ENCODE measurements at regions not wholly inside any gene's neighbourhood (a gene's known extent, or its start where the extent isn't known, plus 50 kb on each side); places are given as distances from the start of the nearest gene placed in this dataset.

DNA sequence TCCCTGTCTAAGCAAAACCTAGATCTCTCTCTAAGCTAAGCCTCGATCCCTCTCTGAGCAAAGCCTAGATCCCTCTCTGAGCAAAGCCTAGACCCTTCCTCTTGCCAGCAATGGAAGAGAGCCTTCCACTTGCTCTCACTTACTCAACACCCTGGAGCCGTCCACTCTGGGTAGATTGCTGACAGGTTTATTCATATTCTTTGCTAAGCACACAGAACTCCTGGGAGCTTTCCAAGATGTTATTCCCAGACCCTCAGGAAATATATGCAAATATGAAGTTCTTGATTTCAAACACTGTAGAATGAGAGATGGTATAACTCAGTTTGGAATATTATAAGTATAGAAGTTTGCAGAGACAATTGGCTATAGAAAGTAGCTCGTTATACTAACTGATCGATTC lies 503.8 kb upstream of the CELF2 start:
- no peak for DNase-seq (ENCODE audit: low read depth in 2 of 2)

DNA sequence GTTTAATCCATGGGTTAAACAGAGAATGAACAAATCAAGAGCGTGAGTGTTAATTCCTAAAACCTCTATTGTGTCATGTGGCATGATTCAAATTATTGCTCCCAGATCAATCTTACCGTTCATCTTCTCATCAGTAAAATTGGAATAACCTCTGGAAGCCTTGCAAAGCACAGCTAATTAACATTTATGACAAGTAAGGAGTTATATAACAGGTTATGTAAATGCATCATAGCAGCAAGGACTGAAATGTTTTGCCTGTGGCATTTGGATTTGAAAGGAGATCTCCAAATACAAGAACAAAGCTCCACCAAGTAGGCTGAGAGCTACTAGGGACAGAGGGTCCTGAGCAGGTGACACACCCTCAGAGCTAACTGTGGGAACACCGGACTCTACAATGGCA lies 502.9 kb upstream of the CELF2 start:
- DNase-seq (ENCODE audit: low read depth in 2 of 2): no peak

DNA sequence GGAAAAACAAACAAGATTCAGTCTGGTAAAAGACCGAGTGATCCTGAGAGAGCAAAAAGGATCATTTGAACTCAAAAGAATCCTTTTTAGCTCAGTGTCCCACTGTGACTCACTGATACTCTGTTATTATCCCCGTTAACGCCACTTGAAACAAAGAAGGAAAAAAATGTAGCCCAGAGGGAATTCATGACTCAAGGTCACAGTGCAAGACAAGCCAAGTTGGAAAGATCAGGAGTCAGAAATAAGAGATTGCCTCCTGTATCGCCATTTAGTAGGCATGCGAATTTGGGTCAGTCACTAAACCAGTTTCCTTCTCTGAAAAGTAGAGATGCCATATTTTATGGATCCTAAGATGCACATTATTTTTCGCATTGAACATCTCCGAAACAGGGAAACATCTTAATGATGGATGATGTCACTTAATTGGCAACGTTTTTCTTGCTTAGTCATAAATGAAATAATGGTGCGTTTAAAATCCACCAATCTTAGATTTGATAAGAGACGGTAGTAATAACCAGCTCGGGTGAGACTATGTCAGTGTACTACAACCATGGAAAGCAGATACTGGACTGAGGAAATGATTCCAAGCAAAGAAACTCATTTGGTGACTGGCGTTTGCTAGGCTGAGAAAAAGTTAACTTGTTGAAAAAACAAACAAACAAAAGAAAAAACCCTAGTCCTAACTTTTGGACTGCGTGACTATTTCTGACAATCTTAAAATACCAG lies 502.0 kb upstream of the CELF2 start:
- DNase-seq (ENCODE audit: low read depth in 2 of 2): no peak

DNA sequence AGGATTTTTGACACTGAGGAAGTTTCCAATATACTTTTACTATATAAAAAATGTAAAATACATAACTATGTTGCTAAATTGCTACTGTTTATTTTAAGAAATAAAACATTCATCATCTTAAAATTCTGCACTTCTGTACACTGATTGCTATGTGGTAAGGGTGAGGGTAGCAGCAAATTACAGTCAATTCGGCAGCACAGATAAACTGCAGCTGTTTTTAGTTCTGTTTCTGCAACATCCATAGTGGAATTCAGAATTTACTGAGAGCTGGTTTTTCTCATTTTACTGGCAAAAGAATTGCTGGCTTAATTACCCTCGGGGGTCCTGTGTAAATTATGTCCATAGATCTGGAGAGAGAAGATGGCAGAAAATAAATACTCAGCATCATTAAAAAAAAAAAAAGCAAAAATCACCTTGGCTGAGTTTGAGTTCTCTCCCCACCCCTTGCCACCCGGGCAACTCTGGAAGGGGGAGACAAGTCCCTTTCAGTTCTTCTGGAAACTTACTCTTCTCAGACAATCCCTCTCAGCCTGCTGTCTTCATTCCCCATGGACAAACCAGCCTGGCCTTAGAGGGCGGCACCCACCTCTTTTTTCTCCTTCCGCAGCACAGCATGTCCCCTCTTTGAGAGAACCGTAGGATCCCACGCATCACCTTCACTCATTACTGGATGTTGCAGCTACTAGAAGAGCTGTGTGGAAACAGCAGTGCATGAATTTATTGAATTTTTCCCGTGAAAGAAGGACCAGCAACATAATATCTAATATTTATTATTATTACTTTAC lies 501.1 kb upstream of the CELF2 start:
- no peak for DNase-seq (ENCODE audit: low read depth in 2 of 2)

DNA sequence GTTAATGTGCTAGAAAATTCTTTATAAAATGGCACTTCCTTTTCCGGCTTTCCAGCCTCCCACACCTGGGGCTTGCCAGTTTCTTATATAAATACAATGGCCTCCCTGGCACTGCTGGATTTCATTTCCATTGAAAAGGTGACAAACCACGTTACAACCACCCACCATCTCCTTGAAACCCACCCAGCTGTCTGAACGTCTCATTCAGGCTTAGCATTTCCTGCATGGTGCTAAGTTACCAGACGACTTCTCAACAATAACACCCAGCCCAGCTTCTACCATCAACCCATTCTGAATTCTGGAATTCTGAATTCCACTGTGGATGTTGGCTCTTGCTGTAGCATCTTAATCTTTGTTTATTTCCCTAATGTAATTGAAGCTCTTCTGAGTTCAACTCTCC lies 499.8 kb upstream of the CELF2 start:
- DNase-seq (ENCODE audit: low read depth in 2 of 2): no peak

DNA sequence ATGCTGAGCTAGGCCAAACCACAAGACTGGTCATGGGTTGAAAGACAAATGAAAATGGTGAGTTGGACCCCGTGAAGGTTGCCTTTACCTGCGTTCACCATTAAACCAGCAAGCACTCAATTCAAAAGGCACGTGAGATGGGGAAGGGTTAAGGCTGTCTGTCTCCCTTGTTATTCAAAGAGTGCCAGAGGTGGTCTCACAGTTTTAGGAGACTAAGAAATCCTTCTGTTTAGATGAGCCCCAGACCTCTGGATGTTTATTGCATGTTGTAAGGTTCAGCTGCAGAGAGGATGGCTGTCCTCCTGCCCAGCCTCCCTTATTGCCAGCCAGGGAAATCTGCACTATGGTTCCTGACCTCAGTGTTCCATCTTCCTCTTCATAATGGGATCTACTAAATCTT lies 498.0 kb upstream of the CELF2 start:
- DNase-seq (ENCODE audit: low read depth in 2 of 2): no peak

DNA sequence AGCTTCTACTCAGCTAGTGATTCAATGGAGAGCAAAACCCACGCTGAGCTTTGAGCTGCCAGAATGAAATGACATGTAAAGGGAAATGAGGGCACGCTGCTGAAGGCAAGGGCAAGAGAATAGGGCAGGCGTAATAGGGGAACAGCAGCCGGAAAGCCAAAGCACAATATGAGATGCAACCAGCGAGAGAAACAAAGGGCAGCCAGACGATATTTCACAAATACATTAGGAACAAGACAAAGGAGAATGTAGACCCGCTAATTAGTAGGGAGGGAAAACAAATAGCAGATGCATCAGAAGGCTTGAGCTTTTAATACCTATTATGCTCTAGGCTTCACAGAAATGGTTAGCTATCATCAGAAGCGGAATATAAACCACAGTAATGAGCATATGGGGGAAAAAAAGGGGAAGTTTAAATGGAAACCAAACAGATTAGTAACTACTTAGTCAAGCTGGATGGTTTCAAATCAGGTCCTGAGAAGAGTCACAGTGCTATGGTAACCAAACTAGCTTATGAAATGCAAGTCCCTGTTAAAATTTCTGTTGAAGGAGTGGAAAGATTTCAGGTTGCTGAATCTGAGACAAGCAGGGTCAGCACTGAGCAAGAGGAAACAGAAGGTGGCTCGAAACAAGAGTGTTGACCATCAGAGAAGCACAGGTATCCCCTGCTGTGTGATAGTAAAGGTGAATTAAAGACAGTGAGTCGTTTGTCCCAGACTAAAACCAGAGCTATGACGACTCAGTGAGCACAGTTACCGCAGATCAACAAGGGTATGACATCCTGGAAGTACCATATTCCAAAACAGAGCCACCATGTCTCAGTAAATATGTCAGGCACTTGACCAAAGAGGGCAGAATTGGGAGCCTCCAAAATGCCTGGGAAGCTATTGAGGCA lies 496.9 kb upstream of the CELF2 start:
- DNase-seq (ENCODE audit: low read depth in 2 of 2): no peak

DNA sequence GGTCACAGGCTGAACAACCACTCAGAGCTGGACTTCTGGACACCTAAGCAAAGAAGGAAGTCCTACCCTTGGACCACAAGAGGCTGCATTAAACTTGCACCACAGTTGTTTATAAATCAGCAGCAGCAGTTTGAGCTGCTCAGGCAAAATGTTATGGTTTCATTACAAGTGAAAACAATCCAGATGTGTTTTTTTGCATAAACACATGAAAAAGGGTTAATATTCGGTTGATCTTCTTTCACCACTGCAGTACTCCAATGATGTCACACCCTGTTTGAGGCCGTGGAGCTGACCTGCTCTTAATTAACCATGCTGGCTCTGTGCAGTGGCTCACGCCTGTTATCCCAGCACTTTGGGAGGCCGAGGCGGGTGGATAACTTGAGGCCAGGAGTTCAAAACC lies 490.8 kb upstream of the CELF2 start:
- DNase-seq (ENCODE audit: low read depth in 2 of 2): no peak

DNA sequence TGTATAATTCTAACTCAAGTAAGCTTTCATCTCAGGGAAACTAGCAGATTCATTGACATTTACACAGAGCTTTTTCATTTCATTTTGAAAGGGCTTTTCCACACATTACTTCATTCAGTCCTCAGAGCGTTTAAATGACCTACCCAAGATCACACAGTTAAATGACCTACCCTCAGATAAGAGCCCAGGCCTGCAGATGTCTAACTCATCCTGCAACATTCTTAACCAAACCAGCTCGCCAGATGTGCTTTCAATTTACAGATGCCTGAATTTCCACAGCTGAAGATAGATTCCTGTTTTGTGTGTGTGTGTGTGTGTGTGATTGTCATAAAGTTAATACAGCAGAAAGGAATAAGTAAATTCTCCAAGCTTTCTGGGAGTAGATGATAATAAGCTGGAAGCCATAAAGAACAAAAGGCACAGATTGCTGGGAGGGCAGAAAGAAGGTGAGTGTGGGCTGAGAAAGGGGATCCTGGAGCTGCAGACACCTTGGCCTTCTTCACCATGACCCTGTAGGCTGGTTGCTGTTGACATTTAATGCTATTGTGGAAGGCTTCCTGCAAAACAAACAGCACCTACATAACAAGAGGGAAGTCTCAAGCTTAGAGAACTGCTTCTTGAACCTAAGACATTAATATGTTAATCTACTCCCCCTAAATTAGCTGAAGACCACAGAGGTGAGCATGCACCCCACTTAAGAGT lies 489.7 kb upstream of the CELF2 start:
- DNase-seq (ENCODE audit: low read depth in 2 of 2): no peak

DNA sequence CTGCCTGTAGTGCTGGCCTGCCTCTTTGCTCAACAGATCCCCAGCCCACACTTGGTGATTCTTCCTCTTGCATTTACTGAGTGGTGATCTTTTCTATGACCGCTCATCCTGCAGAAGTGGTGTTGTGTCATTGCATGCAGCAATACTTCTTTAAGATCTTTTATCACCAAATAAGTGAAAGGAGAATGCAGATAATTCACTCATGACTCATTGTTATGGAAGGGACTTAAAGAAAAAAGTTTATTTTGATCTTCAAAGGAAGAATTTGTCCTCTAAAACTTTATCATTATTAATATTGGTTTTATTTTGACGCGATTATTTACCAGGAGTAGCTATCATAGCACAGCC lies 489.1 kb upstream of the CELF2 start:
- no peak for DNase-seq (ENCODE audit: low read depth in 2 of 2)

DNA sequence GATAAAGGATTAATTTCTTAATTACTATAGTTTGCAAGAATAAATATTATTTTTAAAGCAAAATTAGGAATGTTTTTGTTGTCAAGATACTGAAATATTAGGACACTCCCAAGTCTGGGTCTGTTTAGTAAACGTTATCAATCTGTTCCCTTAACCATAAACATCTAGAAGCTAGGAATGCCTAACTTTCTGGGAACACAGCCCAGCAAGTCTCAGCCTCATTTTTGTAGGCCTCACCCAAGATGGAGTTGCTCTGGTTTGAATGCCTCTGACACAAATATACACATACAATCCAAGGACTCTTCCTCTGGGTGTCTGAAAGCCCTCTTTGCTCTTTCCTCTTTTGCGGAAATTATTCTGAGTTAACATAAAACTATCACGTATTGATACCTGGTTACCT lies 487.4 kb upstream of the CELF2 start:
- no peak for DNase-seq (ENCODE audit: low read depth in 2 of 2)

DNA sequence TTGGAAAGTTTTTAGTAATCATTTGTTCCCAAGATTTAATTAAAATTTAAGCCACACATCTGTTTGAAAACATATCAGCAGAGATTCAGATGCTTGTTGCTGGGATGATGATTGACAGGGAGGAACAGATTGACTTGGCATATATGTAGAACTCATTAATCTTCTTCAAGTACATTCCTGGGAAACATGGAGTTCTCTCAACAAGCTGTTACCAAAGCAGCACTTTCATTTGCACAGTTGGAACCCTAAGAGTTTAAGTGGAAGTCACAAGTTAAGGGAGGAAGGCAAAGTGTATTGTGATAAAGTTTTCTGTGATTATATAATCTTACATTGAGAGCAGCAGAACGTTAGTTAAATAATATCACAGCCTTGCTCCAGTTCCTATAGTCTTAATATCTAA lies 485.4 kb upstream of the CELF2 start:
- DNase-seq (ENCODE audit: low read depth in 2 of 2): no peak

DNA sequence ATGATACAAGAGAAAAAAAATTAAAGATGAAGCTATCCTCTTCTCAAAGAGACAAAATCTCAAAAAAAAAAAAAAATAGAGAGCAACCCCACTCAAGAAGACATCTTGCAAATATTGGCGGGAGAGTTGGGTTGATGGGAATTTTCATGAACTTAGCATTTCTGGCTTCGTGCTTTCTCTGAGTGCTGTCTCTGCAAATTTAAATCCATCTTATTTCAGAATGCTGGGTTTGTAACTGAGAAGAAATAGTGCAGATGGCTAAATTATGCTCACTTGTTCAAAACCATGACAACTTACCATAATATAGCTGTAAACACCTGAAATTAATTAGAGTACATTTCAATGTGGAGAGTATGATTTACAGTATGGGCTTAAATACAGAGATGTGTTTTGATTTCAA lies 484.8 kb upstream of the CELF2 start:
- no peak for DNase-seq (ENCODE audit: low read depth in 2 of 2)

DNA sequence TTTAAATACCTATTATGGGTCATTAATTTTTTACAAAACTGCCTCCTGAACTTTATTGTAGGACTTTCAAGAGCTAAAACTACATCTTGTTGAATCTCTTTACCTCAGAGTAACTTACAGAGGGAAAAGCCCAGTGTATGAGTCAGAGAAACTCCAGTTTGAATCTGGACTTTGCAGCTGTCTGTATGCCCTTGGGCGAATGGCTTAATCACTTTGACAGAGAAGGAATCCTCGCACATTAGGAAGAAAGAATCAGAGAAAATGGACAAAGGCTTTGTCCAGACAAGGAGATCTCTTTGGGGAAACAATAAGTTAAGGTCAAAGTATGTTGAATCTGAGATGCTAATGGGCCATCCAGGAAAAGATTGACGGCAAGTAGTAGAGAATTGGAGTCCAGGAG lies 484.2 kb upstream of the CELF2 start:
- DNase-seq (ENCODE audit: low read depth in 2 of 2): no peak

DNA sequence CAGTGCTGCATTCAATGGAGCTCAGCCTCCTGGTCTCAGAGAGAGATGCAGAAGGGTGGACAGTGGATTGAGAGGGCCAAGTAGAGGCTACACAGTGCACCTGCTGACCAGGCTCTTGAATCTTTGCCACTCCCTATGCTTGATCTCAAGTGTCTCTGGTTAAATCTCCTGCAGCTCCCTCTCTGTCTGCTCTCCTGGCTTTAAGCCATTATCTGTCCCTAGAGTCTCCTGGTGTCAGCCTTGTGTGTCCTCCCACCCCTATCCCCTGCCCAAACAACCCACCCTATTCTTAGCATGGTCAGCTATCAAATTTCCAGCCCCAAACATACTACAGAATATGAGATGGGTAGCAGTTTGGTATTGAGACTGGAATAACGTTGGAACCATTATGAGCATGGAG lies 479.3 kb upstream of the CELF2 start:
- DNase-seq (ENCODE audit: low read depth in 2 of 2): no peak

DNA sequence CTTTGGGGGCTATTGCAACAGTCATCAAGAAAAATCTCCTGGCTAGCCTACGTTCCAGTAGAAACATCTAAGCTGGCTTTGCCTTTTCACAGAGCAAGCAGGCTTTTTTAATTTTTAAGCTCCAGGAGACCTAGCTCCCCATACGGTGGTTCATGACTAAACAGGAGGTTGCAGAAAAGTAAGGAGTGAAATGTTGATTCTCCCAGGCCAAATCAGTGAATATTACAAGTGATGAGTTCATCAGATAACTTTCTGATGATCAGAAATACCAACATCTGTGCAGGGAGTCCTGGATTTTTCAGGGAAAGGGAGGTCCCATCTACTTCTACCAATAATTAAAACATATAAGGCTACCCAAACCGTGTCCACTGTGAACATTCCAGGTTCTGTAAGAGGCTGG lies 477.3 kb upstream of the CELF2 start:
- no peak for DNase-seq (ENCODE audit: low read depth in 2 of 2)

DNA sequence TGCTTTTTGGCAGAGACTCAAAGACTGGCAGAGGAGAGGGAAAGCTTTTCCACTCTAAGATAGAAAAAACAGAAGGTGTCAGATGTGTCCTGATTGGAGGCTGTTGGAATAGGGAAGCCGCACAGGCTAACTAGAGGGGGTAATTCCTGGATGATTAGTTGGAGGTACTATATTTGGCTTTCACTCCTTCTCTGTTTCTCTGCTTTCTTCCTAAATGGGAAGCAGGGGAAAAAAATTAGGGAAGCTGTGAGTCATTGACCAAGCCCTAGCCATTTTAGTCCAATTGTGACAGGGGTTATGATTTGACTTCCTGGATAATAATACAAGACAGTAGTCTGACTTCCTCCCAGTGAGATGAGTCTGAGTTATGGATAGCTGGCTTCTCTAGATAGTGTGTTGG lies 475.2 kb upstream of the CELF2 start:
- DNase-seq (ENCODE audit: low read depth in 2 of 2): no peak

DNA sequence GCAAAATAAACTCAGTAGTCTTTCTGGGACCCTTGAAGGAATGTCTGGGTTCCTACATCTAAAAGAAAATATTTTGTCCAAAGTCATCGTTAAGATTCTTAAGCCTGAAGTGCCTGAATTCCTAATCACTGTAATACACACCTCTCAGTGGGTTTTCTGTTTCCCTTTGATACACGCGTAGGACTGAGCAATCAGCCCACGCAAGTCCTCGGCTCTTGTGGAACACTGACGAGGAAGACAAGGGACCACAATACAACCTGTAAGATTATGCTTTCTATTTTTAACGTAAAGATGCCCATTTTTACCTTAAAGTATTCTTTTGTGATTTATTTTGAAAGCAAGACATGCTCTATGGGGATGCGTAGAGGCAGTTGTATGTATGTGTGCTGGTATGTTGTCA lies 472.8 kb upstream of the CELF2 start:
- DNase-seq (ENCODE audit: low read depth in 2 of 2): no peak

DNA sequence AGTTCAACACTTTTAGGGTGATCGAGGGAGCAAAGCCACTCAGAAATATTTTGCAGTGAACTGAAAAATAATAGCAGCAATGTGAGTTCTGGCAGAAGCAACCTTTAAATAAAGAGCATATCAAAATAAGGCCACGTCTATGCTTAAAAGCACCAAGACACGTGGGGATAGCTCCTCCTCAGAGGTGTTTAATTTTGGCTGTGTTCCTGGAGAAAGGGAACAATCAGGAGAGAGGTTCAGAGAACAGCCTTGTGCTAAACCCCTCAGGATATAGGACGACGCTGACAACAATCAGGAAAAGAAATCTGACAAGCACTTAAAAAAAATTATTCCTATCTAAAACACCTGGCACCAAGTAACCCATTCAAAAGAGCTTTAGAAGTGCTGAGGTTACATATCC lies 471.9 kb upstream of the CELF2 start:
- no peak for DNase-seq (ENCODE audit: low read depth in 2 of 2)

DNA sequence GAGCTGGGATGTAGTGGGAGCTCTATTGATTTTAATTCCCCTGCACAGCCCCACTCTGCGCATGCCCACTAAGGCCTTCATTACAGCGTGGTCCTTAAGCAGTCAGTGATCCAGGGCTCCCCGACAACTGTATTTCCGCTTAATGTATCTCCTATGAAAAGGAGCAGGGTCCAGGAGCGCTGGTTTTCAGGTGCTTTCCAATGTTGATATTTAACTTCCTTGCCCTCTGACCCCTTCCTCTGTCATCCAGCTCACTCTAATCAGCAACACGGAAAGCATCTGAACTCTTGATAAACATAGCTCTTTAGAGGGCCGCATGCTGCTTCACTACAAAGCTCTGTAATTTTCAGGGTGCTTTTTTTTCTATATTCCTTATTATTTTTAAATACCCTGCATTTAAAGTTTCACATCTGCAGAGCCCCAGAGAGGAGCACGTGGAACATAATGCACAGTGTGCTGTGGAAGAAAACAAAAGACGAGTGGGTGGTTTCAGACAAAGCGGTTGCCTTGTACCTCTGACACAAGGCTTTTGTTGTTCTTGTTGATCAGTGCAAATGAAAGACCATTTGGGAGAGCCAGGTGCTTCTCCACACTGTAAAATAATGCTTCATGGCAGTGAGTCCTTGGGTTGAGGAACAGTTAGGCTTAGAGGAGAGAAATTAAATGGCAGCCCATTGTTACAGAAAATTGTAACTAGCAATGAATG lies 465.9 kb upstream of the CELF2 start:
- no peak for DNase-seq (ENCODE audit: low read depth in 2 of 2)

DNA sequence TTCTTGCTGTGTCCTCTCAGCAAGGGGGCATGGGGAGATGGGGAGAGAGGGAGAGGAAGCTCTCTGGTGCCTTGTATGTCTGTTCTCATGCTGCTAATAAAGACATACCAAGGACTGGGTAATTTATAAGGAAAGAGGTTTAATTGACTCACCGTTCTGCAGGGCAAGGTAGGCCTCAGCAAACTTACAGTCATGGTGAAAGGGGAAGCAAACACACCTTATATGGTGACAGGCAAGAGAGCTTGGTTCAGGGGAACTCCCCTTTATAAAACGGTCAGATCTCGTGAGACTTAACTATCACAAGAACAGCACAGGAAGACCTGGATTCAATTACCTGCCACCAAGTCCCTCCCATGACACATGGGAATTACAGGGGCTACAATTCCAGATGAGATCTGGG lies 464.7 kb upstream of the CELF2 start:
- DNase-seq (ENCODE audit: low read depth in 2 of 2): no peak
